HEK293T (cell line): ENCODE measurements at regions not wholly inside any gene's neighbourhood (a gene's known extent, or its start where the extent isn't known, plus 50 kb on each side); places are given as distances from the start of the nearest gene placed in this dataset.

Experiments used
- CTCF ChIA-PET: fragments of 350-600 bp; formaldehyde crosslinking; extraction: SDS; loops from one replicate; lab custom pipeline; 2021; ENCODE audit warnings: antibody characterized with exemption, inconsistent platforms; lab: Yijun Ruan, JAX
- POLR2A ChIA-PET: fragments of 350-600 bp; formaldehyde crosslinking; extraction: SDS; loops from one replicate; lab custom pipeline; 2020; ENCODE audit warnings: antibody characterized with exemption, inconsistent platforms; lab: Yijun Ruan, JAX
- DNase-seq: peaks from one replicate; pipeline ENCODE4 v3.0.0; 2012; ENCODE audit warnings: mixed read lengths; ENCODE audit errors: extremely low spot score
- ARNT ChIP-seq: fragments of 450-650 bp; IDR thresholded peaks from 2 replicates; pipeline ENCODE4 v1.6.1; 2017; ENCODE audit warnings: mild to moderate bottlenecking
- BHLHE40 ChIP-seq: fragments of 450-650 bp; IDR thresholded peaks from 2 replicates; pipeline ENCODE4 v1.6.1; 2016; ENCODE audit warnings: mild to moderate bottlenecking, moderate library complexity, borderline replicate concordance
- CTBP1 ChIP-seq: fragments of 450-650 bp; IDR thresholded peaks from 2 replicates; pipeline ENCODE4 v1.6.1; 2016; ENCODE audit warnings: borderline replicate concordance
- ELF4 ChIP-seq: fragments of 450-650 bp; IDR thresholded peaks from 2 replicates; pipeline ENCODE4 v1.6.1; 2017; ENCODE audit warnings: antibody characterized with exemption
- FOXA1 ChIP-seq: fragments of 450-650 bp; IDR thresholded peaks from 2 replicates; pipeline ENCODE4 v1.6.1; 2016; ENCODE audit warnings: mild to moderate bottlenecking
- FOXK2 ChIP-seq: fragments of 450-650 bp; IDR thresholded peaks from 2 replicates; pipeline ENCODE4 v1.6.1; 2016; ENCODE audit warnings: mild to moderate bottlenecking
- FOXM1 ChIP-seq: fragments of 450-650 bp; IDR thresholded peaks from 2 replicates; pipeline ENCODE4 v1.6.1; 2017; ENCODE audit warnings: mild to moderate bottlenecking, borderline replicate concordance
- HDGF ChIP-seq: fragments of 450-650 bp; IDR thresholded peaks from 2 replicates; pipeline ENCODE4 v1.6.1; 2017; ENCODE audit warnings: antibody characterized with exemption, borderline replicate concordance
- L3MBTL2 ChIP-seq: fragments of 450-650 bp; conservative IDR thresholded peaks from 2 replicates; pipeline ENCODE4 v1.6.1; 2016; ENCODE audit warnings: mild to moderate bottlenecking
- LEF1 ChIP-seq: fragments of 450-650 bp; IDR thresholded peaks from 2 replicates; pipeline ENCODE4 v1.6.1; 2017; ENCODE audit warnings: mild to moderate bottlenecking, borderline replicate concordance
- NFRKB ChIP-seq: fragments of 450-650 bp; IDR thresholded peaks from 2 replicates; pipeline ENCODE4 v1.6.1; 2016; ENCODE audit warnings: mild to moderate bottlenecking, moderate library complexity
- PKNOX1 ChIP-seq: fragments of 450-650 bp; IDR thresholded peaks from 2 replicates; pipeline ENCODE4 v1.6.1; 2016
- SP1 ChIP-seq: fragments of 450-650 bp; IDR thresholded peaks from 2 replicates; pipeline ENCODE4 v1.6.1; 2017
- SUZ12 ChIP-seq: fragments of 450-650 bp; IDR thresholded peaks from 2 replicates; pipeline ENCODE4 v1.6.1; 2016; ENCODE audit warnings: mild to moderate bottlenecking
- TARDBP ChIP-seq: fragments of 450-650 bp; IDR thresholded peaks from 2 replicates; pipeline ENCODE4 v1.6.1; 2016
- ZNF384 ChIP-seq: fragments of 450-650 bp; IDR thresholded peaks from 2 replicates; pipeline ENCODE4 v1.6.1; 2016

GRCh38 chr1:10909697-10910680 lies 102.5 kb upstream of the TARDBP start:
- DNase-seq = peak; percentile 69
- ChIA-PET CTCF (interaction anchor here (0.7 to 0.9 kb wide), 3 partner anchors 19 to 402 kb away, joined by 3 to 4 read pairs (median 3); no protein-coding TSS in a partner anchor), POLR2A (no interaction called here)
- TF ChIP-seq BHLHE40 (no peak), TARDBP (no peak), ZNF384 (no peak), FOXM1 (no peak), LEF1 (no peak)

- no peak for TF ChIP-seq PKNOX1
- no peak for TF ChIP-seq TARDBP
- TF ChIP-seq ELF4 = no peak
- TF ChIP-seq CTBP1 = no peak
- TF ChIP-seq HDGF = no peak
- TF ChIP-seq ARNT = no peak
- TF ChIP-seq FOXK2 = no peak
- TF ChIP-seq FOXM1 = no peak
- TF ChIP-seq BHLHE40 = no peak
- no peak for TF ChIP-seq LEF1
- TF ChIP-seq SP1 = no peak
- TF ChIP-seq FOXA1 = no peak
- TF ChIP-seq NFRKB = no peak
- TF ChIP-seq L3MBTL2 = no peak
- no peak for TF ChIP-seq SUZ12
- TF ChIP-seq ZNF384 = no peak
- ChIA-PET POLR2A (no interaction called here), CTCF (interaction anchor here (0.6 to 1.3 kb wide), 5 partner anchors 15 to 375 kb away, joined by 3 to 5 read pairs (median 3); no protein-coding TSS in a partner anchor)
- DNase-seq = no peak
Measured at GRCh38 chr1:10910681-10911489, 101.6 kb upstream of the TARDBP start.

GRCh38 chr1:10911490-10912166 lies 100.8 kb upstream of the TARDBP start:
- no peak for DNase-seq
- POLR2A ChIA-PET = no interaction called here
- CTCF ChIA-PET = interaction anchor here (0.6 to 1.3 kb wide), 3 partner anchors 16 to 44 kb away, joined by 3 to 5 read pairs (median 4); no protein-coding TSS in a partner anchor
- no peak for TF ChIP-seq SP1

GRCh38 chr1:10912441-10912840 lies 100.0 kb upstream of the TARDBP start:
- CTCF ChIA-PET = interaction anchor here (1.0 to 1.3 kb wide), 2 partner anchors 9 to 30 kb away, joined by 3 to 4 read pairs; no protein-coding TSS in a partner anchor
- TF ChIP-seq ZNF384 = no peak
- no peak for TF ChIP-seq BHLHE40
- TF ChIP-seq PKNOX1 = no peak
- no peak for TF ChIP-seq ELF4
- TF ChIP-seq HDGF = no peak
- POLR2A ChIA-PET = no interaction called here

GRCh38 chr1:10914056-10914455 lies 98.4 kb upstream of the TARDBP start:
- POLR2A ChIA-PET = no interaction called here
- TF ChIP-seq CTBP1 (no peak), SUZ12 (no peak), BHLHE40 (no peak), L3MBTL2 (no peak), HDGF (no peak), PKNOX1 (no peak), TARDBP (no peak), ARNT (no peak), SP1 (no peak), ELF4 (no peak), ZNF384 (no peak), FOXM1 (no peak)
- CTCF ChIA-PET = no interaction called here
- no peak for DNase-seq

More at GRCh38 chr1:10912441-10912840, 100.0 kb upstream of the TARDBP start:
- no peak for DNase-seq
